Mesendoderm (in vitro differentiated cells): ENCODE measurements at regions not wholly inside any gene's neighbourhood (a gene's known extent, or its start where the extent isn't known, plus 50 kb on each side); places are given as distances from the start of the nearest gene placed in this dataset.

Experiments used
- DNase-seq: peaks from one replicate; pipeline ENCODE4 v3.0.0; 2013
- H2AK5ac ChIP-seq: 2 replicates; pipeline ENCODE4 v1.6.1; 2013; ENCODE audit warnings: low read length, inconsistent platforms
- H2BK120ac ChIP-seq: 2 replicates; pipeline ENCODE4 v1.6.1; 2013; ENCODE audit warnings: low read depth, mild to moderate bottlenecking, low read length, moderate library complexity, mixed read lengths
- H2BK15ac ChIP-seq: replicated peaks from 2 replicates; pipeline ENCODE4 v1.6.1; 2013; ENCODE audit warnings: low read depth, mild to moderate bottlenecking, moderate library complexity
- H2BK5ac ChIP-seq: 2 replicates; pipeline ENCODE4 v1.6.1; 2013; ENCODE audit warnings: low read length, inconsistent platforms
- H3K18ac ChIP-seq: 2 replicates; pipeline ENCODE4 v1.6.1; 2013; ENCODE audit warnings: mild to moderate bottlenecking, low read length, mixed read lengths
- H3K23ac ChIP-seq: one replicate; pipeline ENCODE4 v1.6.1; 2013; ENCODE audit warnings: low read length
- H3K27ac ChIP-seq: 2 replicates; pipeline ENCODE4 v1.5.1; 2013; ENCODE audit warnings: low read depth, mild to moderate bottlenecking, inconsistent platforms, low read length, moderate library complexity
- H3K27me3 ChIP-seq: 2 replicates; pipeline ENCODE4 v1.6.1; 2013; ENCODE audit warnings: low read length, control low read depth, mild to moderate bottlenecking, inconsistent platforms; ENCODE audit not compliant: insufficient read depth, poor library complexity
- H3K36me3 ChIP-seq: 2 replicates; pipeline ENCODE4 v1.6.1; 2013; ENCODE audit warnings: low read length, inconsistent platforms; ENCODE audit not compliant: control insufficient read depth, insufficient read depth
- H3K4ac ChIP-seq: one replicate; pipeline ENCODE4 v1.6.1; 2013; ENCODE audit warnings: low read depth, mild to moderate bottlenecking, low read length, moderate library complexity
- H3K4me1 ChIP-seq: 2 replicates; pipeline ENCODE4 v1.6.1; 2013; ENCODE audit warnings: low read depth, low read length, inconsistent platforms; ENCODE audit not compliant: control insufficient read depth
- H3K4me2 ChIP-seq: 2 replicates; pipeline ENCODE4 v1.6.1; 2013; ENCODE audit warnings: low read length
- H3K4me3 ChIP-seq: 2 replicates; pipeline ENCODE4 v1.5.1; 2013; ENCODE audit warnings: mild to moderate bottlenecking, low read length
- H3K56ac ChIP-seq: one replicate; pipeline ENCODE4 v1.6.1; 2013; ENCODE audit warnings: low read length
- H3K79me1 ChIP-seq: 2 replicates; pipeline ENCODE4 v1.6.1; 2013; ENCODE audit warnings: low read length, inconsistent platforms
- H3K79me2 ChIP-seq: 2 replicates; pipeline ENCODE4 v1.6.1; 2013; ENCODE audit warnings: mild to moderate bottlenecking, low read length; ENCODE audit not compliant: control insufficient read depth, insufficient read depth
- H3K9ac ChIP-seq: 2 replicates; pipeline ENCODE4 v1.6.1; 2013; ENCODE audit warnings: low read length, inconsistent platforms
- H4K5ac ChIP-seq: one replicate; pipeline ENCODE4 v1.6.1; 2013; ENCODE audit warnings: low read length
- H4K8ac ChIP-seq: one replicate; pipeline ENCODE4 v1.6.1; 2013; ENCODE audit warnings: low read depth, mild to moderate bottlenecking, control low read depth, low read length, moderate library complexity
- WGBS: extraction: QIAGEN DNeasy Blood & Tissue Kit; methylation state at CpG from one replicate; pipeline ENCODE4 v1.1.7; 2013; ENCODE audit warnings: low lambda C conversion rate, missing lambda C conversion rate; ENCODE audit not compliant: insufficient coverage; ENCODE audit errors: extremely low coverage; 5-methylcytosine and 5-hydroxymethylcytosine counted together

- H3K79me1 ChIP-seq = no peaks in the 10 kb centered on the region
- no CpG with 5 or more reads among the region's 2 CpGs for WGBS
- no peak overlapping the region for H3K4ac ChIP-seq
- H3K56ac ChIP-seq = no peak overlapping the region
- no peak overlapping the region for H4K5ac ChIP-seq
- no peaks in the 10 kb centered on the region for H3K27me3 ChIP-seq
- H3K4me1 ChIP-seq = no peaks in the 10 kb centered on the region
- no peak overlapping the region for H3K27ac ChIP-seq
- no peak overlapping the region for H2BK15ac ChIP-seq
- H4K8ac ChIP-seq = no peak overlapping the region
- no peak overlapping the region for H3K4me2 ChIP-seq
- H2BK120ac ChIP-seq = no peak overlapping the region
- H2AK5ac ChIP-seq = no peak overlapping the region
- no peak for DNase-seq
- no peaks in the 10 kb centered on the region for H3K36me3 ChIP-seq
- no peak overlapping the region for H3K4me3 ChIP-seq
- no peak overlapping the region for H3K18ac ChIP-seq
- no peak overlapping the region for H3K9ac ChIP-seq
- H2BK5ac ChIP-seq = no peak overlapping the region
- H3K79me2 ChIP-seq = no peaks in the 10 kb centered on the region
- H3K23ac ChIP-seq = no peak overlapping the region
Observed at GRCh38 chr10:108411894-108412293, 1247.4 kb upstream of the SORCS1 start.

- H3K18ac ChIP-seq = no peak overlapping the region
- no peak overlapping the region for H2BK5ac ChIP-seq
- no peak for DNase-seq
- no peak overlapping the region for H3K56ac ChIP-seq
- no peaks in the 10 kb centered on the region for H3K79me1 ChIP-seq
- H3K4me3 ChIP-seq = no peak overlapping the region
- H3K27me3 ChIP-seq = no peaks in the 10 kb centered on the region
- H3K27ac ChIP-seq = no peak overlapping the region
- no peak overlapping the region for H3K4me2 ChIP-seq
- H4K5ac ChIP-seq = no peak overlapping the region
- no peak overlapping the region for H4K8ac ChIP-seq
- H2BK120ac ChIP-seq = no peak overlapping the region
- H3K4me1 ChIP-seq = no peaks in the 10 kb centered on the region
- WGBS = no CpG with 5 or more reads among the region's 2 CpGs
- H2AK5ac ChIP-seq = no peak overlapping the region
- H2BK15ac ChIP-seq = no peak overlapping the region
- no peaks in the 10 kb centered on the region for H3K36me3 ChIP-seq
- H3K23ac ChIP-seq = no peak overlapping the region
- no peak overlapping the region for H3K4ac ChIP-seq
- H3K79me2 ChIP-seq = no peaks in the 10 kb centered on the region
- H3K9ac ChIP-seq = no peak overlapping the region
Observed at GRCh38 chr10:108411206-108411605, 1246.7 kb upstream of the SORCS1 start.

GRCh38 chr10:108410236-108410635 lies 1245.7 kb upstream of the SORCS1 start:
- no peak overlapping the region for H2AK5ac ChIP-seq
- H2BK15ac ChIP-seq = no peak overlapping the region
- no peaks in the 10 kb centered on the region for H3K27me3 ChIP-seq
- no peak for DNase-seq
- no peak overlapping the region for H3K9ac ChIP-seq
- H3K4ac ChIP-seq = no peak overlapping the region
- no peak overlapping the region for H3K56ac ChIP-seq
- no peak overlapping the region for H3K27ac ChIP-seq
- H2BK5ac ChIP-seq = no peak overlapping the region
- H3K79me1 ChIP-seq = no peaks in the 10 kb centered on the region
- no peak overlapping the region for H4K8ac ChIP-seq
- H3K36me3 ChIP-seq = no peaks in the 10 kb centered on the region
- H3K23ac ChIP-seq = no peak overlapping the region
- WGBS = no CpG with 5 or more reads among the region's 1 CpG
- no peak overlapping the region for H3K4me3 ChIP-seq
- H3K4me1 ChIP-seq = no peaks in the 10 kb centered on the region
- no peak overlapping the region for H3K18ac ChIP-seq
- no peak overlapping the region for H4K5ac ChIP-seq
- H2BK120ac ChIP-seq = no peak overlapping the region
- no peaks in the 10 kb centered on the region for H3K79me2 ChIP-seq
- H3K4me2 ChIP-seq = no peak overlapping the region

GRCh38 chr10:108409306-108409705 lies 1244.8 kb upstream of the SORCS1 start:
- H3K4me3 ChIP-seq = no peak overlapping the region
- H3K36me3 ChIP-seq = no peaks in the 10 kb centered on the region
- H4K5ac ChIP-seq = no peak overlapping the region
- no peak overlapping the region for H3K18ac ChIP-seq
- no peaks in the 10 kb centered on the region for H3K4me1 ChIP-seq
- no peak overlapping the region for H3K4me2 ChIP-seq
- no peak overlapping the region for H3K56ac ChIP-seq
- no peak overlapping the region for H4K8ac ChIP-seq
- H3K9ac ChIP-seq = no peak overlapping the region
- H2BK15ac ChIP-seq = no peak overlapping the region
- H2BK5ac ChIP-seq = no peak overlapping the region
- H3K79me2 ChIP-seq = no peaks in the 10 kb centered on the region
- H3K79me1 ChIP-seq = no peaks in the 10 kb centered on the region
- no peak overlapping the region for H2BK120ac ChIP-seq
- no peak overlapping the region for H3K27ac ChIP-seq
- no peaks in the 10 kb centered on the region for H3K27me3 ChIP-seq
- H2AK5ac ChIP-seq = no peak overlapping the region
- H3K4ac ChIP-seq = no peak overlapping the region
- H3K23ac ChIP-seq = no peak overlapping the region
- peak; percentile 52 for DNase-seq

GRCh38 chr10:108404155-108404554 lies 1239.6 kb upstream of the SORCS1 start:
- H2AK5ac ChIP-seq = no peak overlapping the region
- no peak overlapping the region for H3K9ac ChIP-seq
- no peak for DNase-seq
- no peak overlapping the region for H3K4ac ChIP-seq
- H3K27ac ChIP-seq = no peak overlapping the region
- H3K4me3 ChIP-seq = no peak overlapping the region
- H2BK5ac ChIP-seq = no peak overlapping the region
- no peak overlapping the region for H2BK120ac ChIP-seq
- H3K79me2 ChIP-seq = no peaks in the 10 kb centered on the region
- H3K56ac ChIP-seq = no peak overlapping the region
- no peak overlapping the region for H3K23ac ChIP-seq
- no peaks in the 10 kb centered on the region for H3K4me1 ChIP-seq
- no peak overlapping the region for H3K18ac ChIP-seq
- H3K27me3 ChIP-seq = no peaks in the 10 kb centered on the region
- no CpG with 5 or more reads among the region's 1 CpG for WGBS
- H4K5ac ChIP-seq = no peak overlapping the region
- H3K79me1 ChIP-seq = no peaks in the 10 kb centered on the region
- H2BK15ac ChIP-seq = no peak overlapping the region
- no peak overlapping the region for H4K8ac ChIP-seq
- H3K36me3 ChIP-seq = no peaks in the 10 kb centered on the region
- H3K4me2 ChIP-seq = no peak overlapping the region

GRCh38 chr10:108399465-108399864 lies 1235.0 kb upstream of the SORCS1 start:
- no peak for DNase-seq
- H3K23ac ChIP-seq = no peak overlapping the region

More at GRCh38 chr10:108399465-108399864, 1235.0 kb upstream of the SORCS1 start:
- H2BK5ac ChIP-seq = no peak overlapping the region
- no peak overlapping the region for H3K4me2 ChIP-seq
- no peak overlapping the region for H3K56ac ChIP-seq
- no peak overlapping the region for H3K4me3 ChIP-seq
- no CpG with 5 or more reads among the region's 4 CpGs for WGBS
- no peaks in the 10 kb centered on the region for H3K27me3 ChIP-seq
- H3K4me1 ChIP-seq = no peaks in the 10 kb centered on the region
- H4K8ac ChIP-seq = no peak overlapping the region
- no peak overlapping the region for H2BK120ac ChIP-seq
- no peak overlapping the region for H3K9ac ChIP-seq
- H3K4ac ChIP-seq = no peak overlapping the region
- H4K5ac ChIP-seq = no peak overlapping the region
- H3K79me1 ChIP-seq = no peaks in the 10 kb centered on the region
- H3K79me2 ChIP-seq = no peaks in the 10 kb centered on the region
- no peak overlapping the region for H3K18ac ChIP-seq
- no peaks in the 10 kb centered on the region for H3K36me3 ChIP-seq
- no peak overlapping the region for H2BK15ac ChIP-seq
- H2AK5ac ChIP-seq = no peak overlapping the region
- no peak overlapping the region for H3K27ac ChIP-seq
